H1 (cell line): ENCODE measurements at regions not wholly inside any gene's neighbourhood (a gene's known extent, or its start where the extent isn't known, plus 50 kb on each side); places are given as distances from the start of the nearest gene placed in this dataset.

Source experiments
- CHD7 ChIP-seq: fragments of 300-600 bp; sonication (generic); IDR thresholded peaks from 2 replicates; pipeline ENCODE4 v1.7.1; 2012; ENCODE audit warnings: low read length, moderate library complexity, mild to moderate bottlenecking, inconsistent platforms; ENCODE audit not compliant: insufficient replicate concordance
- EGR1 ChIP-seq: IDR thresholded peaks from 2 replicates; pipeline ENCODE4 v1.6.1; 2011; ENCODE audit warnings: low read depth, low read length, borderline replicate concordance
- MAX ChIP-seq: IDR thresholded peaks from 2 replicates; pipeline ENCODE4 v1.6.1; 2012; ENCODE audit warnings: inconsistent platforms

- TF ChIP-seq CHD7 = no peak
- TF ChIP-seq MAX = no peak
- TF ChIP-seq EGR1 = no peak
- TF ChIP-seq, all 59 proteins: peak for 0
Measured at GRCh38 chr11:127995921-127996320, 591.4 kb downstream of the ETS1 start (continued).
